Smooth muscle cell (in vitro differentiated cells): ENCODE measurements at regions not wholly inside any gene's neighbourhood (a gene's known extent, or its start where the extent isn't known, plus 50 kb on each side); places are given as distances from the start of the nearest gene placed in this dataset.

Experiments used
- DNase-seq: peaks from one replicate; lab custom pipeline; 2025; ENCODE audit not compliant: unreplicated experiment; lab: John Stamatoyannopoulos, UW
- H2AFZ ChIP-seq: fragments of 200-600 bp; sonication (generic); 2 replicates; pipeline ENCODE4 v1.6.0; 2016; ENCODE audit warnings: antibody characterized with exemption, low read depth, mild to moderate bottlenecking
- H3F3A ChIP-seq: fragments of 200-600 bp; sonication (generic); 2 replicates; pipeline ENCODE4 v1.6.0; 2017; ENCODE audit warnings: antibody characterized with exemption, low read depth
- H3K27ac ChIP-seq: fragments of 200-600 bp; sonication (generic); 2 replicates; pipeline ENCODE4 v1.5.1; 2016; ENCODE audit warnings: low read depth, mild to moderate bottlenecking
- H3K27me3 ChIP-seq: fragments of 200-600 bp; sonication (generic); 2 replicates; pipeline ENCODE4 v1.6.1; 2016; ENCODE audit warnings: low read depth, mild to moderate bottlenecking
- H3K36me3 ChIP-seq: fragments of 200-600 bp; sonication (generic); 2 replicates; pipeline ENCODE4 v1.5.1; 2016; ENCODE audit warnings: low read depth
- H3K4me1 ChIP-seq: fragments of 200-600 bp; sonication (generic); 2 replicates; pipeline ENCODE4 v1.5.1; 2016; ENCODE audit warnings: low read depth
- H3K4me2 ChIP-seq: fragments of 200-600 bp; sonication (generic); 2 replicates; pipeline ENCODE4 v1.6.0; 2016; ENCODE audit warnings: mild to moderate bottlenecking
- H3K4me3 ChIP-seq: fragments of 200-600 bp; sonication (generic); 2 replicates; pipeline ENCODE4 v1.5.1; 2016; ENCODE audit warnings: mild to moderate bottlenecking
- H3K79me2 ChIP-seq: fragments of 200-600 bp; sonication (generic); 2 replicates; pipeline ENCODE4 v1.6.0; 2016; ENCODE audit warnings: low read depth, mild to moderate bottlenecking
- H3K9ac ChIP-seq: fragments of 200-600 bp; sonication (generic); 2 replicates; pipeline ENCODE4 v1.6.0; 2016; ENCODE audit warnings: low read depth
- H3K9me3 ChIP-seq: fragments of 200-600 bp; sonication (generic); replicated peaks from 2 replicates; pipeline ENCODE4 v1.5.1; 2016; ENCODE audit warnings: low read depth
- H4K20me1 ChIP-seq: fragments of 200-600 bp; sonication (generic); 2 replicates; pipeline ENCODE4 v1.6.0; 2016; ENCODE audit warnings: low read depth
- CTCF ChIP-seq: fragments of 200-600 bp; sonication (generic); IDR thresholded peaks from 2 replicates; pipeline ENCODE4 v1.5.1; 2017; ENCODE audit warnings: borderline replicate concordance, mild to moderate bottlenecking, antibody characterized with exemption; ENCODE audit not compliant: insufficient read depth, poor library complexity, severe bottlenecking
- WGBS: methylation state at CpG from one replicate; pipeline ENCODE4 v1.1.7; 2016; ENCODE audit warnings: low lambda C conversion rate; 5-methylcytosine and 5-hydroxymethylcytosine counted together

GRCh38 chr3:71934520-71935270, 149.7 kb upstream of the PROK2 start:
- no peak overlapping the region for H3K4me2 ChIP-seq

GRCh38 chr3:71931922-71932321, 147.0 kb upstream of the PROK2 start:
- no peaks in the 10 kb centered on the region for H3K36me3 ChIP-seq
- H3K9me3 ChIP-seq = no peaks in the 10 kb centered on the region
- peaks cover 12% of the 10 kb centered on the region for H3K27me3 ChIP-seq
- H3K9ac ChIP-seq = no peak overlapping the region
- DNase-seq = no peak
- no peaks in the 10 kb centered on the region for H4K20me1 ChIP-seq
- TF ChIP-seq CTCF = no peak
- no peak overlapping the region for H3K4me3 ChIP-seq
- H3K27ac ChIP-seq = no peak overlapping the region
- no peak overlapping the region for H2AFZ ChIP-seq
- no peaks in the 10 kb centered on the region for H3F3A ChIP-seq
- 76% methylated on average over 5 of the region's 5 CpGs for WGBS
- H3K4me1 ChIP-seq = no peaks in the 10 kb centered on the region
- H3K79me2 ChIP-seq = no peaks in the 10 kb centered on the region
- no peak overlapping the region for H3K4me2 ChIP-seq

More at GRCh38 chr3:71934520-71935270, 149.7 kb upstream of the PROK2 start:
- Histone ChIP-seq H3K9ac (no peak overlapping the region), H3K27me3 (peaks cover 16% of the 10 kb centered on the region), H4K20me1 (no peaks in the 10 kb centered on the region), H3K4me1 (no peaks in the 10 kb centered on the region), H3K27ac (no peak overlapping the region), H3F3A (no peaks in the 10 kb centered on the region), H3K36me3 (no peaks in the 10 kb centered on the region), H3K79me2 (no peaks in the 10 kb centered on the region), H3K9me3 (no peaks in the 10 kb centered on the region), H2AFZ (no peak overlapping the region), H3K4me3 (no peak overlapping the region)
- DNase-seq = no peak
- no peak for TF ChIP-seq CTCF
- 85% methylated on average over 11 of the region's 11 CpGs for WGBS

- no peak overlapping the region for H3K9ac ChIP-seq
- no peaks in the 10 kb centered on the region for H3K4me1 ChIP-seq
- no peak overlapping the region for H3K4me3 ChIP-seq
- no peaks in the 10 kb centered on the region for H3F3A ChIP-seq
- H4K20me1 ChIP-seq = no peaks in the 10 kb centered on the region
- H3K27ac ChIP-seq = no peak overlapping the region
- H3K9me3 ChIP-seq = no peaks in the 10 kb centered on the region
- no peak overlapping the region for H3K4me2 ChIP-seq
- 67% methylated on average over 10 of the region's 10 CpGs for WGBS
- peak; percentile 30 for TF ChIP-seq CTCF
- H3K27me3 ChIP-seq = peaks cover 3% of the 10 kb centered on the region
- no peaks in the 10 kb centered on the region for H3K79me2 ChIP-seq
- DNase-seq = no peak
- no peaks in the 10 kb centered on the region for H3K36me3 ChIP-seq
- H2AFZ ChIP-seq = no peak overlapping the region
Observed at GRCh38 chr3:71930056-71930991, 145.4 kb upstream of the PROK2 start.
